ENCODE measurements at regions not wholly inside any gene's neighbourhood (a gene's known extent, or its start where the extent isn't known, plus 50 kb on each side); places are given as distances from the start of the nearest gene placed in this dataset.

DNA sequence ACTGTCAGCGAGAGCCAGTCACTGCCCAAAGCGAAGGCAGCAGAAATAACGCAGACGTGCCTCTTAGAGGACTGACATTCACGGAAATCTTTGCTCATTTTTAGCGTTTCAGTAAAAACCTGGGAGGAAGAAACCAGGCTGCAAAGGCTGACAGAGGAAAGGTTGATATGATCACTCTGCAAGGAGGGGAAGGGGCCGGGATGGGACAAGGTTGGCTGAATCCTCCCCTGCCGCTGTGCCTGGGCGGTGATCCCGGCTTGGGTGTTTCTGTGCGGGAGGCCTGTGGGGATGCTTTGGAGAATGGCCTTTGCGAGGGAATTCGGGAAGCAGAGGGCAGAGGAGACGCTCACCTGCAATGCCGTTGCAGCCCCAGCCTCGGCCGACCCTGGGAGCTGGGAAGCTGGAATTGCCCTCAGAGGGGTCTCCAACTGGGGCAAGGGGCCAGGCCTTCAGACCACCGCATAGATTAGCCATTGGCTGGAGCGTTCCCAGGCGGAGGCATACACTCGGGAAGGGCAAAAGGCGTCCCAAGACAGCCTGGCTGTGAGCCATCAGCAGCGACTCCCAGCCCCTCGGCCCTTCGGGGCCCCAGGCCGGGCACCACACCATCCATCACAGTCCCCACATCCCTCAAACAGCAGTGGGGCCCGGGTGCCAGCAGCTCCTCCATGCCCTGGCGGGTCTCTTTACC lies 111.7 kb upstream of the GPC1 start:
- WGBS (ENCODE audit: insufficient coverage) = 91% methylated on average over 23 of the region's 28 CpGs
- Histone ChIP-seq H3K27me3 (replicated peaks in 2 of 5; ENCODE audit: control insufficient read depth in 4 of 5, insufficient read depth in 5 of 5, low read length in 4 of 5) (peaks cover 0 to 27% (median 5%) of the 10 kb centered on the region in 5 experiments), H3K27ac (ENCODE audit: insufficient read depth in 1 of 2, low read depth in 1 of 2, low read length in 2 of 2, poor library complexity in 1 of 2, severe bottlenecking in 2 of 2) (no peak overlapping the region), H3K4me1 (ENCODE audit: control extremely low read depth in 1 of 4, control insufficient read depth in 4 of 4, insufficient read depth in 4 of 4, low read length in 3 of 4) (no peaks in the 10 kb centered on the region), H3K36me3 (ENCODE audit: control insufficient read depth in 4 of 4, insufficient read depth in 4 of 4, low read length in 3 of 4) (no peaks in the 10 kb centered on the region), H3K9me3 (ENCODE audit: control extremely low read depth in 1 of 5, control insufficient read depth in 4 of 5, insufficient read depth in 2 of 5, low read depth in 1 of 5, low read length in 4 of 5) (no peaks in the 10 kb centered on the region), H3K4me3 (ENCODE audit: control insufficient read depth in 1 of 7, extremely low read depth in 1 of 7, insufficient read depth in 4 of 7, low read depth in 2 of 7, low read length in 6 of 7) (no peak overlapping the region)
- ChIA-PET POLR2A (no interaction called here), CTCF (no interaction called here)
- no peak for DNase-seq

DNA sequence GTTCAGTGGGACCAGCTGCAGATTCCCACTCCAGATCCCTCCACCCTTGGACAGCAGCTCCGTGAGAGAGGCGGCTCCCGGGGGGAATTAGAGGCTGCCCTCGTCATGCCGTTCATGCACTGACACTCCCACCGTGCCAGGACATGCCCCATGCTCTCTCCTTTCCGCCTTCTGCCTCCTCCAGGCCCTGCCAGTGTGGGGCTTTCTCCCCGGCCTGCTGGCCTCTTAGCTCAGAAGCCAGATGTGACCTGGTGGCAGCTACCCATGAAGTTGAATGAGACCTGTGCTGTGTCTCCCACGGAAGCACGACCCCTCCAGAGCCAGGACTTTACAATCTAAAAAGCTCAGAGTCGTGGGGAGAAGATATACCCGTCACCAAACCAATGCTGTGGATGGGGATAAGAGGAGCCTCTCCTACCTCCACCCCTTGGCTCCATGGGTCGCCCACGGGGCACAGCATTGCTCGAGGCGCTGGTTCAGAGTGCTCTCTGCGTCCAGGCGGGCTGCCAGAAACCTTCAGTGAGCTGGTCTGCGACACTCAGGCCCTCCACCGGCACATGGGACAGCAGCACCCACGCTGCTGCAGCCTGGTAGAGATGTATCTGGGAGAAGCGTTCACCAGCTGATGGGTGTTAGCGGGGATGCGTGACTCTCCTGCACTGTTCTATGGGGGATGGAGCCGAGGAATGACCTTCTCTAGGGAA lies 111.0 kb upstream of the GPC1 start:
- Histone ChIP-seq H3K27ac (ENCODE audit: insufficient read depth in 1 of 2, low read depth in 1 of 2, low read length in 2 of 2, poor library complexity in 1 of 2, severe bottlenecking in 2 of 2) (no peak overlapping the region), H3K4me1 (ENCODE audit: control extremely low read depth in 1 of 4, control insufficient read depth in 4 of 4, insufficient read depth in 4 of 4, low read length in 3 of 4) (no peaks in the 10 kb centered on the region), H3K9me3 (ENCODE audit: control extremely low read depth in 1 of 5, control insufficient read depth in 4 of 5, insufficient read depth in 2 of 5, low read depth in 1 of 5, low read length in 4 of 5) (no peaks in the 10 kb centered on the region), H3K4me3 (ENCODE audit: control insufficient read depth in 1 of 7, extremely low read depth in 1 of 7, insufficient read depth in 4 of 7, low read depth in 2 of 7, low read length in 6 of 7) (no peak overlapping the region), H3K27me3 (replicated peaks in 2 of 5; ENCODE audit: control insufficient read depth in 4 of 5, insufficient read depth in 5 of 5, low read length in 4 of 5) (peaks cover 0 to 24% (median 5%) of the 10 kb centered on the region in 5 experiments), H3K36me3 (ENCODE audit: control insufficient read depth in 4 of 4, insufficient read depth in 4 of 4, low read length in 3 of 4) (no peaks in the 10 kb centered on the region)
- POLR2A ChIA-PET = no interaction called here
- no peak for DNase-seq
- 93% methylated on average over 16 of the region's 25 CpGs for WGBS (ENCODE audit: insufficient coverage)
- CTCF ChIA-PET = no interaction called here

DNA sequence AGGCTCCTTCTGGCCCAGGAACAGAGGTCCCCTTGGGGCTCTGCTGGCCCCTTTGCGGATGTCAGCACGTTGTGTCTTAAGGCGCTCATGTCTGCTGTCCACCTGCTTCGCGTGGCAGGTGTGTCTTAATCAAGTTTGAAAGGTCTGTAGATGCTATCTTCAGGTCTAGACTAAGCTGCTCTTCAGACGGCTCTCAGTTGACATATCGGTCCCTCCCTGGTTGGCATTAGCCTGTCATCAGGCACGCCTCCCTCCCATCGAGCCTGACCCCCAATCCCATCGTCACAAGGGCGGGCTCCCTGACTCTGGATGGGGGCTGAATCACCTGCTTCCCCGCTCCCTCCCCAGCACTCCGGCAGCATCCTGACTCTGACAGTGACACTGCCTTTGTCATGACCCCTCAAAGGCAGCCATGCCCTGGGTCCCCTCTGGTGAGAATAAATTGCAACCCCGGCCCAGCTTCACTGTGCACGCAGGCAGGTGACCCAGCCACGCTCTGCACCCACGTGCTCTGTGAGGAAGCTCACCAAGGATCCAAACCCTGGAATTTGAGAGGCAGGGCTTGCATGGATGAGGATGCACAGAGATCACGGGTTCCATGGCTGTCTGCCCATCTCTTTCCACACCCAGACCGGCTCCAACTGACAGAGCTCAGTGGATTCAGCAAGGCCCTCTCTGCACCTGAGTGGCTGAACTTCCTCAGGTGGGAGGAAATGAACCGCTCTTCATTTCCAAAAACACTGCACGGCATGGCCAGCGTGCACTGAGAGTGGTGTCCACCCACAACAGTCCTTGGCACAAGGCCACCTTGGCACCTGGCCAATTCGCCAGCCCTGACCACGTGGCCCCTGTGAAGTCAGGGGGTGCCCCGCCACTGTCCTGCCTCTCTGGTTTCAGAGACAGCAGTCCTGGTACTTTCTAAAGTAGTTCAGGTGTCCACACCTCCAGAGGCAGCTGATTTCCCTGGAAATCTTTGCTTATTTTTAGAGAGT lies 110.2 kb upstream of the GPC1 start:
- Histone ChIP-seq H3K4me1 (ENCODE audit: control extremely low read depth in 1 of 4, control insufficient read depth in 4 of 4, insufficient read depth in 4 of 4, low read length in 3 of 4) (no peaks in the 10 kb centered on the region), H3K27ac (ENCODE audit: insufficient read depth in 1 of 2, low read depth in 1 of 2, low read length in 2 of 2, poor library complexity in 1 of 2, severe bottlenecking in 2 of 2) (no peak overlapping the region), H3K27me3 (replicated peaks in 2 of 5; ENCODE audit: control insufficient read depth in 4 of 5, insufficient read depth in 5 of 5, low read length in 4 of 5) (peaks cover 0 to 15% (median 5%) of the 10 kb centered on the region in 5 experiments), H3K9me3 (ENCODE audit: control extremely low read depth in 1 of 5, control insufficient read depth in 4 of 5, insufficient read depth in 2 of 5, low read depth in 1 of 5, low read length in 4 of 5) (peaks cover 0 to 2% (median 0%) of the 10 kb centered on the region in 5 experiments), H3K36me3 (ENCODE audit: control insufficient read depth in 4 of 4, insufficient read depth in 4 of 4, low read length in 3 of 4) (no peaks in the 10 kb centered on the region), H3K4me3 (ENCODE audit: control insufficient read depth in 1 of 7, extremely low read depth in 1 of 7, insufficient read depth in 4 of 7, low read depth in 2 of 7, low read length in 6 of 7) (no peak overlapping the region)
- POLR2A ChIA-PET = no interaction called here
- WGBS (ENCODE audit: insufficient coverage) = 91% methylated on average over 22 of the region's 25 CpGs
- CTCF ChIA-PET = no interaction called here
- no peak for DNase-seq

DNA sequence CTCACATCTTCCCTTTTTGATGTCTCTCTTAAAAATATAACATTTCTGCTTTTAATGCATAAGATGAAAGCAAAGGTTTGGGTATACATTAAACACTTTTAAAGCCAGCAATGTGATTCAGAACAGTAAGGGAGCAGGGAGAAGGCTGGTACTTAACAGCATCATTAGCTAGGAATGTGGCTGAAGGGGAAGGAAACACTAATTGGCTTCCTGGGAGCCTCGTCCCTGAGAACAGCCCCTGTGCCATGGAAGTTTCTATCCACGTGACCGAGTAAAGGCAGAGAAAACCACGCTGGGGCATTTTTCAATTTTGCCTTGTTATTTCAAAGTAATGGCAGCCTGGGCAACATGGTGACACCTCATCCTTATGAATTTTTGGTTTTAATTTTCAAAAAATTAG lies 109.2 kb upstream of the GPC1 start:
- H3K4me1 ChIP-seq (ENCODE audit: control extremely low read depth in 1 of 4, control insufficient read depth in 4 of 4, insufficient read depth in 4 of 4, low read length in 3 of 4) = no peaks in the 10 kb centered on the region
- H3K27ac ChIP-seq (ENCODE audit: insufficient read depth in 1 of 2, low read depth in 1 of 2, low read length in 2 of 2, poor library complexity in 1 of 2, severe bottlenecking in 2 of 2) = no peak overlapping the region
- no peak overlapping the region for H3K4me3 ChIP-seq (ENCODE audit: control insufficient read depth in 1 of 7, extremely low read depth in 1 of 7, insufficient read depth in 4 of 7, low read depth in 2 of 7, low read length in 6 of 7)
- H3K27me3 ChIP-seq (replicated peaks in 2 of 5; ENCODE audit: control insufficient read depth in 4 of 5, insufficient read depth in 5 of 5, low read length in 4 of 5) = peaks cover 0 to 11% (median 2%) of the 10 kb centered on the region in 5 experiments
- POLR2A ChIA-PET = no interaction called here
- no peaks in the 10 kb centered on the region for H3K36me3 ChIP-seq (ENCODE audit: control insufficient read depth in 4 of 4, insufficient read depth in 4 of 4, low read length in 3 of 4)
- H3K9me3 ChIP-seq (ENCODE audit: control extremely low read depth in 1 of 5, control insufficient read depth in 4 of 5, insufficient read depth in 2 of 5, low read depth in 1 of 5, low read length in 4 of 5) = peaks cover 0 to 4% (median under 1%) of the 10 kb centered on the region in 5 experiments
- CTCF ChIA-PET = no interaction called here
- no peak for DNase-seq
- 44% methylated on average over 4 of the region's 4 CpGs for WGBS (ENCODE audit: insufficient coverage)

DNA sequence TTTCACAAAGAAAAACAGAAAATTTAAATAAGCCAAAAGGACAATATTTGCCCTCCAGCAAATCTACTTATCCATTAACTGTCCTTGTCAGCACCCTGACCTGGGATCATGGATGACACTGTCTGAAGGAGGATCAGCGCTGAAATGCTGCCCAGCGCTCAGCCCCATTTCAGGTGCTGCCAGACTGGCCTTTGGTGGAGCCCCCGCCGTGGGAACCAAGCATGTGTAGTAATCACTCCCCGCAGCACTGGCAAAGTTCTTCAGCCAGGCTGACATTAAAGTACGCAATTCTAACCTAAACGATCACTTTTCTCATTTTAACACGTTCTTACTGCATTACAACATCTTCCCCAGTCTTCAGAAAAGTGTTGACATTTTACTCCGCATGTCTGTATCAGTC lies 108.6 kb upstream of the GPC1 start:
- no peak overlapping the region for H3K4me3 ChIP-seq (ENCODE audit: control insufficient read depth in 1 of 7, extremely low read depth in 1 of 7, insufficient read depth in 4 of 7, low read depth in 2 of 7, low read length in 6 of 7)
- H3K9me3 ChIP-seq (ENCODE audit: control extremely low read depth in 1 of 5, control insufficient read depth in 4 of 5, insufficient read depth in 2 of 5, low read depth in 1 of 5, low read length in 4 of 5) = peaks cover 0 to 6% (median 5%) of the 10 kb centered on the region in 5 experiments
- no peaks in the 10 kb centered on the region for H3K4me1 ChIP-seq (ENCODE audit: control extremely low read depth in 1 of 4, control insufficient read depth in 4 of 4, insufficient read depth in 4 of 4, low read length in 3 of 4)
- ChIA-PET POLR2A (no interaction called here), CTCF (no interaction called here)
- WGBS (ENCODE audit: insufficient coverage) = 91% methylated on average over 9 of the region's 9 CpGs
- DNase-seq = no peak
- no peak overlapping the region for H3K27ac ChIP-seq (ENCODE audit: insufficient read depth in 1 of 2, low read depth in 1 of 2, low read length in 2 of 2, poor library complexity in 1 of 2, severe bottlenecking in 2 of 2)
- peaks cover 0 to 11% (median 2%) of the 10 kb centered on the region in 5 experiments for H3K27me3 ChIP-seq (replicated peaks in 2 of 5; ENCODE audit: control insufficient read depth in 4 of 5, insufficient read depth in 5 of 5, low read length in 4 of 5)
- no peaks in the 10 kb centered on the region for H3K36me3 ChIP-seq (ENCODE audit: control insufficient read depth in 4 of 4, insufficient read depth in 4 of 4, low read length in 3 of 4)

DNA sequence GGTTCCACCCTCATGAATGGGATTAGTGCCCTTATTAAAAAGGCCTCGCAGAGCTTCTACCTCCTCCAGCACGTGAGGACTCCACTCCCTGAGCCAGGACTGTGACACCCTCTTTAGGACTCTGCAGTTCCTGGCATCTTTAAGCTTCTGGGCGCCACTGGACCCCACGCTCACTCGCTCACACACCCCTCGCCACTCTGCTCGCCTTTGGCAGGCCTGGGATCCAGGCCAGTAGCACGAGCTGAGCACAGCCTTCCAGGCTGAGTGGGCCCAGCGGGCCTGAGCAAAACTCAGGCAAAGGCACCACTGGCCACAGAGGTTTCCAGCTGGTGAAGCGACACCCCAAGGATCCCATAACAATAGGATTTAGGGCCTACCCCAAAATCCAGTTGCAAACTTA lies 107.9 kb upstream of the GPC1 start:
- ChIA-PET CTCF (interaction anchor here (1.3 kb wide), 1 partner anchor 8 kb away, joined by 3 read pairs; no protein-coding TSS in a partner anchor), POLR2A (no interaction called here)
- Histone ChIP-seq H3K36me3 (ENCODE audit: control insufficient read depth in 4 of 4, insufficient read depth in 4 of 4, low read length in 3 of 4) (no peaks in the 10 kb centered on the region), H3K27me3 (replicated peaks in 2 of 5; ENCODE audit: control insufficient read depth in 4 of 5, insufficient read depth in 5 of 5, low read length in 4 of 5) (peaks cover 0 to 8% (median 0%) of the 10 kb centered on the region in 5 experiments), H3K4me3 (ENCODE audit: control insufficient read depth in 1 of 7, extremely low read depth in 1 of 7, insufficient read depth in 4 of 7, low read depth in 2 of 7, low read length in 6 of 7) (no peak overlapping the region), H3K9me3 (ENCODE audit: control extremely low read depth in 1 of 5, control insufficient read depth in 4 of 5, insufficient read depth in 2 of 5, low read depth in 1 of 5, low read length in 4 of 5) (peaks cover 0 to 10% (median 7%) of the 10 kb centered on the region in 5 experiments), H3K4me1 (ENCODE audit: control extremely low read depth in 1 of 4, control insufficient read depth in 4 of 4, insufficient read depth in 4 of 4, low read length in 3 of 4) (no peaks in the 10 kb centered on the region), H3K27ac (ENCODE audit: insufficient read depth in 1 of 2, low read depth in 1 of 2, low read length in 2 of 2, poor library complexity in 1 of 2, severe bottlenecking in 2 of 2) (no peak overlapping the region)
- WGBS (ENCODE audit: insufficient coverage) = 92% methylated on average over 10 of the region's 10 CpGs
- DNase-seq = no peak

Measured in common myeloid progenitor, CD34-positive (primary cell).